ENCODE measurements at regions not wholly inside any gene's neighbourhood (a gene's known extent, or its start where the extent isn't known, plus 50 kb on each side); places are given as distances from the start of the nearest gene placed in this dataset.

GRCh38 chr20:6269168-6269873 is 146.5 kb upstream of the FERMT1 start:
- ATAC-seq = no peak
- no peak overlapping the region for H3K9ac ChIP-seq (ENCODE audit: low read length)
- no peaks in the 10 kb centered on the region for H4K20me1 ChIP-seq (ENCODE audit: insufficient read depth)
- no peaks in the 10 kb centered on the region for H3K9me2 ChIP-seq (ENCODE audit: insufficient read depth)
- RAD21 ChIA-PET (ENCODE audit: low non-redundant PET in 1 of 2, low total read pairs in 2 of 2, uncharacterized antibody in 2 of 2, unreplicated experiment in 2 of 2) = no interaction called here
- no peak overlapping the region for H3K4me3 ChIP-seq (replicated peaks in 1 of 2; ENCODE audit: low read depth in 1 of 2, low read length in 2 of 2)
- no peaks in the 10 kb centered on the region for H3K79me2 ChIP-seq (ENCODE audit: insufficient read depth, low read length)
- no peak overlapping the region for H3K27ac ChIP-seq (ENCODE audit: low read depth, low read length)
- BruUV-seq (replicated peaks) = no TSS peak
- H3K4me2 ChIP-seq (ENCODE audit: low read length) = no peak overlapping the region
- TF ChIP-seq EGR1 (IDR thresholded peaks at IDR 0.05; ENCODE audit: low read depth) (no peak), TCF7L2 (IDR thresholded peaks at IDR 0.05; ENCODE audit: borderline replicate concordance, extremely low read depth, insufficient read depth, insufficient read length) (no peak), POLR2A (IDR thresholded peaks at IDR 0.05; ENCODE audit: borderline replicate concordance, extremely low read depth, insufficient read depth, insufficient read length) (no peak), SP1 (IDR thresholded peaks at IDR 0.05; ENCODE audit: low read depth) (no peak), MAX (IDR thresholded peaks at IDR 0.05) (no peak), CEBPB (IDR thresholded peaks at IDR 0.05; ENCODE audit: low read depth) (no peak), EZH2 (IDR thresholded peaks at IDR 0.05) (no peak), EZH2phosphoT487 (IDR thresholded peaks at IDR 0.05; ENCODE audit: borderline replicate concordance) (no peak), CTCF (IDR thresholded peaks at IDR 0.05 in 2 of 3, conservative IDR thresholded peaks at IDR 0.05 in 1 of 3; ENCODE audit: borderline replicate concordance in 1 of 3, insufficient read depth in 1 of 3, low read depth in 2 of 3, low read length in 2 of 3) (no peak), ATF3 (IDR thresholded peaks at IDR 0.05) (no peak), ZNF274 (IDR thresholded peaks at IDR 0.05; ENCODE audit: low read depth, low read length) (no peak), ELF1 (IDR thresholded peaks at IDR 0.05; ENCODE audit: borderline replicate concordance, low read depth) (no peak)
- no peaks in the 10 kb centered on the region for H3K4me1 ChIP-seq (ENCODE audit: control insufficient read depth in 1 of 2, insufficient read depth in 2 of 2, low read length in 2 of 2)
- CTCF ChIA-PET = no interaction called here
- H3K27me3 ChIP-seq (ENCODE audit: insufficient read depth, low read length) = no peaks in the 10 kb centered on the region
- no peaks in the 10 kb centered on the region for H3K36me3 ChIP-seq (ENCODE audit: control insufficient read depth in 1 of 2, insufficient read depth in 2 of 2, low read length in 2 of 2)
- no peaks in the 10 kb centered on the region for H3K9me3 ChIP-seq (ENCODE audit: control insufficient read depth in 1 of 2, insufficient read depth in 1 of 2, low read depth in 1 of 2, low read length in 2 of 2)
- POLR2A ChIA-PET = no interaction called here
- intact Hi-C loops (cut with micrococcal nuclease) = no loop called here
- DNase-seq (ENCODE audit: low read depth, low spot score) = no peak
- H2AFZ ChIP-seq (ENCODE audit: low read depth, low read length, poor library complexity, severe bottlenecking) = no peak overlapping the region

All from HCT116 (cell line).